Fibroblast of the aortic adventitia (primary cell): ENCODE measurements at regions not wholly inside any gene's neighbourhood (a gene's known extent, or its start where the extent isn't known, plus 50 kb on each side); places are given as distances from the start of the nearest gene placed in this dataset.

Source experiments
- DNase-seq: peaks from one replicate; pipeline ENCODE4 v3.0.0-alpha.2; 2010; ENCODE audit warnings: low read depth
- H3K4me3 ChIP-seq: 2 replicates; pipeline ENCODE4 v1.5.1; 2011; ENCODE audit warnings: low read depth, mild to moderate bottlenecking, control low read depth, low read length, moderate library complexity
- TF ChIP-seq, protein P1 (sequence below): IDR thresholded peaks from 2 replicates; pipeline ENCODE4 v1.5.1; 2011; ENCODE audit warnings: mild to moderate bottlenecking, low read length, control low read depth, inconsistent platforms; ENCODE audit not compliant: insufficient read depth

- DNase-seq: no peak
- H3K4me3 ChIP-seq: no peak overlapping the region
- TF ChIP-seq, protein P1, sequence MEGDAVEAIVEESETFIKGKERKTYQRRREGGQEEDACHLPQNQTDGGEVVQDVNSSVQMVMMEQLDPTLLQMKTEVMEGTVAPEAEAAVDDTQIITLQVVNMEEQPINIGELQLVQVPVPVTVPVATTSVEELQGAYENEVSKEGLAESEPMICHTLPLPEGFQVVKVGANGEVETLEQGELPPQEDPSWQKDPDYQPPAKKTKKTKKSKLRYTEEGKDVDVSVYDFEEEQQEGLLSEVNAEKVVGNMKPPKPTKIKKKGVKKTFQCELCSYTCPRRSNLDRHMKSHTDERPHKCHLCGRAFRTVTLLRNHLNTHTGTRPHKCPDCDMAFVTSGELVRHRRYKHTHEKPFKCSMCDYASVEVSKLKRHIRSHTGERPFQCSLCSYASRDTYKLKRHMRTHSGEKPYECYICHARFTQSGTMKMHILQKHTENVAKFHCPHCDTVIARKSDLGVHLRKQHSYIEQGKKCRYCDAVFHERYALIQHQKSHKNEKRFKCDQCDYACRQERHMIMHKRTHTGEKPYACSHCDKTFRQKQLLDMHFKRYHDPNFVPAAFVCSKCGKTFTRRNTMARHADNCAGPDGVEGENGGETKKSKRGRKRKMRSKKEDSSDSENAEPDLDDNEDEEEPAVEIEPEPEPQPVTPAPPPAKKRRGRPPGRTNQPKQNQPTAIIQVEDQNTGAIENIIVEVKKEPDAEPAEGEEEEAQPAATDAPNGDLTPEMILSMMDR: no peak
Measured at GRCh38 chr2:236968880-236969534, 116.7 kb upstream of the COPS8 start.

- TF ChIP-seq, protein P1: no peak
- DNase-seq: no peak
- no peak overlapping the region for H3K4me3 ChIP-seq
Measured at GRCh38 chr2:236969767-236970655, 115.7 kb upstream of the COPS8 start.

DNA sequence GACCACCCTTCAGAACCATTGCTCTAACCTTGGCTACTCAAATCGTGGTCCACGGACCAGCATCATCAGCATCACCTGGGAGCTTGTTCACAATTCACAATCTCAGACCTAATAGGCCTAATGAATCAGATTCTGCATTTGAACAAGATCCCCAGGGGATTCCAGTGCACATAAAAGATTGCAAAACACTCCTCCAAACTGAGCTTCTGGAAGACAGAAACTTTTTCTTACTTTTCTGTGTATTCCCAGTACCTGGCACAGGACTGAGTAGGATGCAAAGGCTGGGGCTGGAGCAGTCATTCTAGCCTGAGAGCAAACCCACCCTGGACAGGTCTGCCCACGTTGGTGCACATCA, 115.1 kb upstream of the COPS8 start:
- H3K4me3 ChIP-seq: no peak overlapping the region
- peak; percentile 63 for DNase-seq
- TF ChIP-seq, protein P1: no peak

- H3K4me3 ChIP-seq: no peak overlapping the region
- no peak for DNase-seq
- TF ChIP-seq, protein P1: no peak
Measured at GRCh38 chr2:236971131-236971821, 114.4 kb upstream of the COPS8 start.

- H3K4me3 ChIP-seq: no peak overlapping the region
- DNase-seq: no peak
Measured at GRCh38 chr2:236971919-236972381, 113.7 kb upstream of the COPS8 start.

More at GRCh38 chr2:236971919-236972381, 113.7 kb upstream of the COPS8 start:
- TF ChIP-seq, protein P1: no peak
